PC-3 (cell line): ENCODE measurements at regions not wholly inside any gene's neighbourhood (a gene's known extent, or its start where the extent isn't known, plus 50 kb on each side); places are given as distances from the start of the nearest gene placed in this dataset.

Experiments used
- CTCF ChIP-seq: fragments of 300-600 bp; sonication (generic); conservative IDR thresholded peaks from 2 replicates; pipeline ENCODE4 v1.5.1; 2017; ENCODE audit warnings: antibody characterized with exemption, low read depth, mild to moderate bottlenecking, low read length
- EZH2phosphoT487 ChIP-seq: fragments of 300-600 bp; sonication (generic); IDR thresholded peaks from 2 replicates; pipeline ENCODE4 v1.6.1; 2018; ENCODE audit warnings: mild to moderate bottlenecking, antibody characterized with exemption, low read length, borderline replicate concordance

- TF ChIP-seq CTCF: no peak
- no peak for TF ChIP-seq EZH2phosphoT487
Measured at GRCh38 chr10:9060314-9060713, 1005.8 kb downstream of the GATA3 start.
